ENCODE measurements at regions not wholly inside any gene's neighbourhood (a gene's known extent, or its start where the extent isn't known, plus 50 kb on each side); places are given as distances from the start of the nearest gene placed in this dataset.

DNA sequence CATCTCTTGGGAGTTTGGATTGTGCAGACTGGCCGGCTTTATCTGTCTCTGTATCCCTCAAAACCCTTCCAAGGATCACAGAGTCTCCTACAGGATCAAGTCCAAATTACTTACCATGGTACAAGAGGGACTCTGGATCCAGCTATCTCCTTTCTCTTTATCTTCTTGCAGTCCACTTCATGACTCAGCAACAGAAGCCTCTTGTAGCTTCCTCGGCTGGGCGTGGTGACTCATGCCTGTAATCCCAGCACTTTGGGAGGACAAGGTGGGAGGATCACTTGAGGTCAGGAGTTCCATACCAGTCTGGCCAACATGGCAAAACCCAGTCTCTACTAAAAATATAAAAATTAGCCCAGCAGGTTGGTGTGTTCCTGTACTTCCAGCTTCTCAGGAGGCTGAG is 189.7 kb downstream of the BCAT1 start:
- no peak overlapping the region for H3K4me3 ChIP-seq (ENCODE audit: low read depth, low read length)
- TF ChIP-seq, protein P1, sequence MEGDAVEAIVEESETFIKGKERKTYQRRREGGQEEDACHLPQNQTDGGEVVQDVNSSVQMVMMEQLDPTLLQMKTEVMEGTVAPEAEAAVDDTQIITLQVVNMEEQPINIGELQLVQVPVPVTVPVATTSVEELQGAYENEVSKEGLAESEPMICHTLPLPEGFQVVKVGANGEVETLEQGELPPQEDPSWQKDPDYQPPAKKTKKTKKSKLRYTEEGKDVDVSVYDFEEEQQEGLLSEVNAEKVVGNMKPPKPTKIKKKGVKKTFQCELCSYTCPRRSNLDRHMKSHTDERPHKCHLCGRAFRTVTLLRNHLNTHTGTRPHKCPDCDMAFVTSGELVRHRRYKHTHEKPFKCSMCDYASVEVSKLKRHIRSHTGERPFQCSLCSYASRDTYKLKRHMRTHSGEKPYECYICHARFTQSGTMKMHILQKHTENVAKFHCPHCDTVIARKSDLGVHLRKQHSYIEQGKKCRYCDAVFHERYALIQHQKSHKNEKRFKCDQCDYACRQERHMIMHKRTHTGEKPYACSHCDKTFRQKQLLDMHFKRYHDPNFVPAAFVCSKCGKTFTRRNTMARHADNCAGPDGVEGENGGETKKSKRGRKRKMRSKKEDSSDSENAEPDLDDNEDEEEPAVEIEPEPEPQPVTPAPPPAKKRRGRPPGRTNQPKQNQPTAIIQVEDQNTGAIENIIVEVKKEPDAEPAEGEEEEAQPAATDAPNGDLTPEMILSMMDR (IDR thresholded peaks at IDR 0.05; ENCODE audit: low read depth, low read length), result no peak

DNA sequence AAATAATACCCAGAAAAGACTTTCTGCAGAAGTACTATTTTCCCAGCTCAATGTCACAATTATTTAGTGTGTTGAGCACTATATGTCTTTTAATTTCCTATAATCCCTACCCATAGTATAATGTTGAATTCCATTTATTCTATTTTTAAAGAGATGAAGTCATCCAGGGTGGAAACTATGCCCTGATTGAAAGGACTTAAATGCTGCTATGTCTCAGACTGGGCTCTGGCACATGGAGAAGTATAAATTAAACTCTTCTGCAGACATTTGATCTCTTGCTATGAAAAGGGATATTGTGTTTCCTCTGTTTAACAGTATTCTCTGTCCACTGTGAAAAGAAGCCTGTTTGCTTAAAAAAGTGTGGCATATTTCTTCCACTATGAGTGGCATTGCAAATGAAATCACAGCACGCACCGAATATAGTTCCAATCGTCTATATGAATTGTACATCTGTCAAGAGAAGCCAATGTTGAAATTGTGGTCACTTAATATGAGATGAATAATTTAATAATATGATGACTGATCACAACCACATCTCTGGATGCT is 192.3 kb downstream of the BCAT1 start:
- TF ChIP-seq, protein P1 (IDR thresholded peaks at IDR 0.05; ENCODE audit: low read depth, low read length), result no peak
- H3K4me3 ChIP-seq (ENCODE audit: low read depth, low read length), result no peak overlapping the region

DNA sequence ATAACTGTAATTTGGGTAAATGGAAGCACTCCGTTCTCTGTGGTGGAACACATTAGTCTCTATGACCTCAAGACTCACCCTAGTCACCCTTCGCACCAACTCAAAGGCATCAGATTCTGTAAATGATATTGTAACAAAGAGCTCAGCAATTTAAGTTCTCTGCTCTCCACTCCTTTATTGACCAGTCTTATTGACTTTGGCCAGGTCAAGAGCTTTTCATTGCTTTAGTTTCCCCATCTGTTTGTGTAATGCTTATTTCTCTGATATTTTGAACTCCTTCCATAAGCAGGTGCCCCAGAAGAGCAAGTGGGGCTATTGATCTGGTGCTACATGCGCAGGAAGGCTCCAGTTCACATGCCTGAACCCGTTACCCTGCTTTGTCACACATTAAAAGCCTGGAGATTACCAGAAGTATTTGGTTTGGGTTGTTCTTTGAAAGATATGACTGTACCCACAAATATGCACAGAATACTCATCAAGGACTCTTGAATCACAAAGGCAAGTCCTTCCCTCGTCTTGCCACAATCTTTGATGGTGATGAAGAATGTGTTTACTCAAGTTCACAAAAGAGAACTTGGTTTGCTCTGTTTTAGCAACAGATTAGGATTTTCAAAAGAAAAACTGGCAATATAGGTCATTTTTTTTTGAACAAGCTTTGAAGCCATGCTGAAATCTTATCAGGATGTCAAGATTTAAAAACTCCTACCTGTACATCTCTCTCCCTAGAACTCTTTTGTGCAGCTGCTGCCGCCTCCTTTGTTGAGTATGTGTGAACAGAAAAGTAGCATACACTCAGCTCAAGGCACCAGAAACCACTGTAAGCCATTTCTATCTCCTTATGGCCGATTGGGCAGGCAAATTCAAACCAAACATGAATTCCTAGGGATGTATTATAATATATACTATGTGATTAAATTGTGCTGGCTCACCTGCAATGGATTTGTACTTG is 193.9 kb downstream of the BCAT1 start:
- TF ChIP-seq, protein P1 (IDR thresholded peaks at IDR 0.05; ENCODE audit: low read depth, low read length), result no peak
- H3K4me3 ChIP-seq (ENCODE audit: low read depth, low read length), result no peak overlapping the region

DNA sequence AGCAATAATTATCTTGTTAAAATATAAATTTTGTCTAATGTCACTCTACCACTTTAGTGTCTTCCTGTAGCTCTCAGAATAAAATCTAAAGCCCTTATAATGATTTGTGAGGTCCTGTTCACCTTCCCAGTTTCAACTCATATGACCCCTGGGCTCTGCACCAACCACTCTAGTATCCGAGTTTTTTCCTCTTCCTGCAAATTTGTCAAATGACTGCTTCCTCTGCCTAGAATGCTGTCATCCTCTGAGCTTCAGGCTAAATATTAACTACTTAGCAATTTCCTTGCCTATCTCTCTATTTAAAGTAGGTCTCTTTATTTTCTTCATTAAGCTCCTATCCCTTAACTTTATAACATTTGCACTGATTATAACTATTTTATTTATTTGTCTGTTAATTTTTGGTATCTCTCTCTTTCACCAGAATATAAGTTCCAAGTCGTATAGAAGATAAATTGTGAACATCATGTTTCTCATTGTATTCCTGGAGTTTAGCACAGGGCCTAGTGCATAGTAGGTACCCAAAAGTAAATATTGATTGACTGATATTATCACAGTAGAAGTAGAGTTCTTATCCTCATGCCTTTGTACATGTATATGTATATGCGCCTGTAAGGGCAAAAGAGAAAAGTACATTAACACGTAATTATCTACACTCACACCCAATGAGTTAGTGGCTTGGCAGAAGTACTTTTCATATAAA is 196.0 kb downstream of the BCAT1 start:
- TF ChIP-seq, protein P1 (IDR thresholded peaks at IDR 0.05; ENCODE audit: low read depth, low read length), result no peak
- H3K4me3 ChIP-seq (ENCODE audit: low read depth, low read length), result no peak overlapping the region

DNA sequence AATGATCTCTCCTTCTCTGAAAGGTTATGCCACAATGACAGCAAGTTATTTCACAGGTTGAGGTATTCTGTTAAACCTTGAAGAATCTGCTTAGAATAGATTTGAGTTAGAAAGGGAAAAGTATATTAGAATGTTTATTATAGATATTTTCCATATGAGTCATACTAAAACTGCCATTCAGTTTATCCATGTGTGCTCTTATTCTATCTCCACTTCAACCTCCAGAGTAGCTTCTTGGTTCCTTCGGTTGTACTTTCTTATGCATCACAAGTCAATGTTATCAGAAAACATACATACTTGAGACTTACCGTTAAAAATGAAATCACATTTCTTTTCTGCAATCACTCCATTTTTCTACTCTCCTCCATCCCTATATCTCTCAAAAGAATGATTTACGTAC is 197.7 kb downstream of the BCAT1 start:
- H3K4me3 ChIP-seq (ENCODE audit: low read depth, low read length), result no peak overlapping the region
- TF ChIP-seq, protein P1 (IDR thresholded peaks at IDR 0.05; ENCODE audit: low read depth, low read length), result no peak

DNA sequence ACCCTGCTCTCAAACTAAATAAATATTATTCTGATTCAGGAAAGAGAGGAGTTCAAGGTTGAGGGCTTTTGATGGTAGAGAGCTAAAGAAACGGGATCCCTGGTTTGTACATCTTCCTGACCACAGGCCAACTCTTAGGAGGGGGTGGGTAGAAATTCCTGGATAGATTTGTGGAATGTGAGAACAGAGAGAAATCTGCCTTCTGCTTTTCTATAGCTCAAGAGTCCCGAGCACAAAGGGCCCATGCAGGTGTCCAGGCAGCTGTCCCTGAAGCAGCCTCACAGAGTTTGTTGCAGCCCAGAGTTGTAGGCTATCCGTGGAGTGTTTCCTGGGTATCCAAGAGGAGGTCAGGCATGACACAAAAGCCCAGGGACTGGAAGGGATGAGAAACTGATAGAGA is 198.6 kb downstream of the BCAT1 start:
- TF ChIP-seq, protein P1 (IDR thresholded peaks at IDR 0.05; ENCODE audit: low read depth, low read length), result no peak
- H3K4me3 ChIP-seq (ENCODE audit: low read depth, low read length), result no peak overlapping the region

DNA sequence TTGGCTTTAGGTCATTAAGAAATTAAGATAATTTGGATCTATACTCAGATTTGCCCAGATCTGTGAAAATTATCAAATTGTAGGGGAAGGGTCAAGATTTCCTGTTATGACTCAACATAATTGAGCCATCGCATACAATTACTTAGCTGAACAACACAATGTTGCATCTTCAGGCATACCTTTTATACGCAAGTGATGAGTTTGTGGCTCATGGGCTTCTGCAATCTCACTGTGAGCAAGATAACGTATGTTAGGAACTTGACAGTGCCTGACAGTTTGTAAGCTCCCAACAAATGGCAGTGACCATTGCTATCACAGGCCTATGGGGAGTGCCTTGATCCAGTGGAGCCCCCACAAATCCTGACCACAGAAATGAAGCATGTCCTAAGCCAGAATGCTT is 199.7 kb downstream of the BCAT1 start:
- H3K4me3 ChIP-seq (ENCODE audit: low read depth, low read length), result no peak overlapping the region
- TF ChIP-seq, protein P1 (IDR thresholded peaks at IDR 0.05; ENCODE audit: low read depth, low read length), result no peak
